Upper lobe of right lung (tissue), 1 donor: ENCODE measurements at regions not wholly inside any gene's neighbourhood (a gene's known extent, or its start where the extent isn't known, plus 50 kb on each side); places are given as distances from the start of the nearest gene placed in this dataset.
"Not testable (repeated sequence)": the region's sequence is repeated elsewhere in the genome, so short reads cannot be mapped to it uniquely, and the experiment has no call there.

Source experiments
- ATAC-seq: fragments of 200-7000 bp; cut with Tn5 transposase; one replicate; pipeline ENCODE4 v1.9.1; 2020; ENCODE audit warnings: mild to moderate bottlenecking, moderate library complexity
- DNase-seq: peaks from one replicate; pipeline ENCODE4 v3.0.0-alpha.2; 2020
- H3K27ac ChIP-seq: fragments of 200-600 bp; one replicate; pipeline ENCODE4 v1.8.0; 2022
- H3K27me3 ChIP-seq: fragments of 200-600 bp; one replicate; pipeline ENCODE4 v1.8.0; 2022; ENCODE audit warnings: mild to moderate bottlenecking
- H3K36me3 ChIP-seq: fragments of 200-600 bp; one replicate; pipeline ENCODE4 v1.8.0; 2022
- H3K4me1 ChIP-seq: fragments of 200-600 bp; one replicate; pipeline ENCODE4 v1.8.0; 2022
- H3K4me3 ChIP-seq: fragments of 200-600 bp; one replicate; pipeline ENCODE4 v1.8.0; 2022; ENCODE audit warnings: mild to moderate bottlenecking
- H3K9me3 ChIP-seq: fragments of 200-600 bp; one replicate; pipeline ENCODE4 v1.8.0; 2022
- intact Hi-C: fragments of 100-400 bp; cut with DNase I; formaldehyde crosslinking; loops from one replicate; pipeline ENCODE4 v1.11.0; 2022
- TF ChIP-seq, protein P1 (sequence below): fragments of 200-600 bp; IDR thresholded peaks from one replicate; pipeline ENCODE4 v1.8.0; 2022; ENCODE audit warnings: antibody characterized with exemption
- donor health status: DM: no; HTN: yes; CAD: no; lungs with severe emphysema.

DNA sequence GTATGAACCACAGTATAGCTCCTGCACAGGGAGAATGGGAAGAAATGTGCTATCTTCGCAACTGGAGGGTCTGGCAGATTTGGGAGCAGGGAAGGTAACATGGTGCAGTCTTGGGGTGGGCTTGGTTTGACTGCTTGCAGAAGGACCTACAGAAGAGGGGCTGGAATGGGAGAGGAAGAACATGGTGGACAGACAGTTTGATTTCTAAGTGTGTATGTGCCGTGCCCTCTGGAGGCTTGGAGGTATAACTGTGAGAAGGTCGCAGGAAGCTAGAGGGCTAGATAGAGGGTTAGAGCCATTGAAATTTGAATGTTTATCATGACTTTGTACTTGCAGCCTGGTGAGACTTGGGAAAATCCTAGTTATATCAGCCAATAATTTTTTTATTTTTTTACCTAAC is 169.2 kb downstream of the SQOR start:
- TF ChIP-seq, protein P1, sequence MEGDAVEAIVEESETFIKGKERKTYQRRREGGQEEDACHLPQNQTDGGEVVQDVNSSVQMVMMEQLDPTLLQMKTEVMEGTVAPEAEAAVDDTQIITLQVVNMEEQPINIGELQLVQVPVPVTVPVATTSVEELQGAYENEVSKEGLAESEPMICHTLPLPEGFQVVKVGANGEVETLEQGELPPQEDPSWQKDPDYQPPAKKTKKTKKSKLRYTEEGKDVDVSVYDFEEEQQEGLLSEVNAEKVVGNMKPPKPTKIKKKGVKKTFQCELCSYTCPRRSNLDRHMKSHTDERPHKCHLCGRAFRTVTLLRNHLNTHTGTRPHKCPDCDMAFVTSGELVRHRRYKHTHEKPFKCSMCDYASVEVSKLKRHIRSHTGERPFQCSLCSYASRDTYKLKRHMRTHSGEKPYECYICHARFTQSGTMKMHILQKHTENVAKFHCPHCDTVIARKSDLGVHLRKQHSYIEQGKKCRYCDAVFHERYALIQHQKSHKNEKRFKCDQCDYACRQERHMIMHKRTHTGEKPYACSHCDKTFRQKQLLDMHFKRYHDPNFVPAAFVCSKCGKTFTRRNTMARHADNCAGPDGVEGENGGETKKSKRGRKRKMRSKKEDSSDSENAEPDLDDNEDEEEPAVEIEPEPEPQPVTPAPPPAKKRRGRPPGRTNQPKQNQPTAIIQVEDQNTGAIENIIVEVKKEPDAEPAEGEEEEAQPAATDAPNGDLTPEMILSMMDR, result no peak
- DNase-seq (no peak), ATAC-seq (no peak)
- intact Hi-C loops, result no loop called here
- Histone ChIP-seq H3K27me3 (peaks cover 5% of the 10 kb centered on the region), H3K4me3 (no peak overlapping the region), H3K9me3 (no peaks in the 10 kb centered on the region), H3K36me3 (no peaks in the 10 kb centered on the region), H3K4me1 (no peaks in the 10 kb centered on the region), H3K27ac (no peak overlapping the region)

- no peaks in the 10 kb centered on the region for H3K27me3 ChIP-seq
- no peaks in the 10 kb centered on the region for H3K36me3 ChIP-seq
- ATAC-seq (no peak), DNase-seq (no peak)
- no peaks in the 10 kb centered on the region for H3K4me1 ChIP-seq
- H3K9me3 ChIP-seq, result no peaks in the 10 kb centered on the region
- no peak overlapping the region for H3K4me3 ChIP-seq
- H3K27ac ChIP-seq, result no peak overlapping the region
- TF ChIP-seq, protein P1, result no peak
- intact Hi-C loops, result no loop called here
Measured at GRCh38 chr15:45810201-45810600, 175.4 kb downstream of the SQOR start.

DNA sequence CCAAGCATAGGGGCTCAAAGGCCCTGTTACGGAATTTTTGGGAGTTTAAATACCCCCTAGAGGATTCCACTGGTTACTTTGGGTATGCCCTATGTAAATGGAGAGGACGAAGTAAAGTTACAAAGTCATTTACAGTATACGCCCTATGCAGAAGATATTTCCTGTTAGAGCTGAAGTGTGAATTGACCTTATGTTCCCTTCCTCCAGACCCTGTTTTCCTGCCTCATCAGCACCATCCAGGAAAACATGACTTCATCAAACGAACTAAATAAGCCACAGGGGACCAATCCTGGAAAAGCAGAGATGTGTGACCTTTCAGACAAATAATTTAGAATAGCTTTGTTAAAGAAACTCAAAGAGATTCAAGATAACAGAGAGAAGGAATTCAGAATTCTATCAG is 177.4 kb downstream of the SQOR start:
- TF ChIP-seq, protein P1, result no peak
- Histone ChIP-seq H3K36me3 (no peaks in the 10 kb centered on the region), H3K9me3 (no peaks in the 10 kb centered on the region), H3K4me3 (no peak overlapping the region), H3K4me1 (no peaks in the 10 kb centered on the region), H3K27ac (no peak overlapping the region), H3K27me3 (no peaks in the 10 kb centered on the region)
- intact Hi-C loops, result no loop called here
- no peak for ATAC-seq
- DNase-seq, result no peak

DNA sequence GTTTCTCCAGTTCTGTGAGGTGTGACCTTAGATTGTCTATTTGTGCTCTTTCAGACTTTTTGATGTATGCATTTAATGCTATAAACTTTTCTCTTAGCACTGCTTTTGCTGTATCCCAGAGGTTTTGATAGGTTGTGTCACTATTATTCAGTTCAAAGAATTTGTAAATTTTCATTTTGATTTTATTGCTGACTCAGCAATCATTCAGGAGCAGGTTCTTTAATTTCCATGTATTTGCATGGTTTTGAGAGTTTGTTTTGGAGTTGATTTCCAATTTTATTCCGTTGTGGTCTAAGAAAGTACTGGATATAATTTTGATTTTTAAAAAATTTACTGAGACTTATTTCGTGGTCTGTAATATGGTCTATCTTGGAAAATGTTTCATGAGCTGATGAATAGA is 182.7 kb downstream of the SQOR start:
- intact Hi-C loops, H3K9me3 ChIP-seq, H3K27me3 ChIP-seq, H3K27ac ChIP-seq, H3K4me1 ChIP-seq, H3K4me3 ChIP-seq, H3K36me3 ChIP-seq, DNase-seq, ATAC-seq: not testable (repeated sequence)

GRCh38 chr15:45821390-45821789 is 186.6 kb downstream of the SQOR start:
- H3K9me3 ChIP-seq, result no peaks in the 10 kb centered on the region
- no peak for DNase-seq
- intact Hi-C loops, result no loop called here
- no peak overlapping the region for H3K27ac ChIP-seq
- H3K4me1 ChIP-seq, result no peaks in the 10 kb centered on the region
- ATAC-seq, result no peak
- TF ChIP-seq, protein P1, result no peak
- H3K4me3 ChIP-seq, result no peak overlapping the region
- H3K27me3 ChIP-seq, result no peaks in the 10 kb centered on the region
- H3K36me3 ChIP-seq, result no peaks in the 10 kb centered on the region

DNA sequence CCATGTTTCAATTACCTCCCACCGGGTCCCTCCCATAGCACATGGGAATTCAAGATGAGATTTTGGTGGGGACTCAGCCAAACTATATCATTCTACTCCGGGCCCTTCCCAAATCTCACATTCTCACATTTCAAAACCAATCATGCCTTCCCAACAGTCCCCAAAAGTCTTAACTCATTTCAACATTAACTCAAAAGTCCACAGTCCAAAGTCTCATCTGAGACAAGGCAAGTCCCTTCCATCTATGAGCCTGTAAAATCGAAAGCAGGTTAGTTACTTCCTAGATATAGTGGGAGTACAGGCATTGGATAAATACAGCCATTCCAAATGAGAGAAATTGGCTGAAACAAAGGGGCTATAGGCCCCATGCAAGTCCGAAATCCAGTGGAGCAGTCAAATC is 188.1 kb downstream of the SQOR start:
- H3K27ac ChIP-seq, DNase-seq, H3K4me3 ChIP-seq, ATAC-seq, H3K36me3 ChIP-seq, H3K27me3 ChIP-seq, H3K4me1 ChIP-seq, H3K9me3 ChIP-seq, intact Hi-C loops: not testable (repeated sequence)

DNA sequence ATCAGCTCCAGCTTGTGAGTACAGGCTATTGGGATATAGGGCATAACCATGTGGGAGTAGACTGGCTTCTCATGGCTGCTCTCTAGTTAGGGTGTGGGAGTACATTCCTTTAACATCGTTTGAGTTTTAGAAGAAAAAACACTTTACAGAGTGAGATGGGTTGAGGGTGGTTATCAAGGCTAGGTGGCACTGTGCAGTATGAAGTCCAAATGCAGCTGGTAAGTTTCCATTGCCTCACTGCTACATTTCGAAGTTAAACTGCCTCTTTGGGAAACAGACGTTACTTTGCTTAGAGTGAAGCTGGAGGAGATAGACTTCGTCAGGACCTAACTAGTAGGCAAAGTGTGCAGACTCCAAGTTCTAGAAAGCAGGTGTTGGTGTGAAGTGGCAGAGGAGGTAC is 192.4 kb downstream of the SQOR start:
- intact Hi-C loops, result no loop called here
- Histone ChIP-seq H3K27me3 (no peaks in the 10 kb centered on the region), H3K4me1 (no peaks in the 10 kb centered on the region), H3K36me3 (no peaks in the 10 kb centered on the region), H3K4me3 (no peak overlapping the region), H3K9me3 (no peaks in the 10 kb centered on the region), H3K27ac (no peak overlapping the region)
- DNase-seq (no peak), ATAC-seq (no peak)
- TF ChIP-seq, protein P1, result no peak
